Umbilical cord (tissue), 1 donor: ENCODE measurements at regions not wholly inside any gene's neighbourhood (a gene's known extent, or its start where the extent isn't known, plus 50 kb on each side); places are given as distances from the start of the nearest gene placed in this dataset.
A peak's percentile ranks its signal among the peaks of the same experiment; 100 is the strongest.

Experiments used
- DNase-seq: peaks from one replicate; pipeline ENCODE4 v3.0.0-alpha.2; 2015; ENCODE audit warnings: low spot score

- no peak for DNase-seq
These were observed 53.1 kb downstream of the ATXN3L start for GRCh38 chrX:13266641-13267345.

DNA sequence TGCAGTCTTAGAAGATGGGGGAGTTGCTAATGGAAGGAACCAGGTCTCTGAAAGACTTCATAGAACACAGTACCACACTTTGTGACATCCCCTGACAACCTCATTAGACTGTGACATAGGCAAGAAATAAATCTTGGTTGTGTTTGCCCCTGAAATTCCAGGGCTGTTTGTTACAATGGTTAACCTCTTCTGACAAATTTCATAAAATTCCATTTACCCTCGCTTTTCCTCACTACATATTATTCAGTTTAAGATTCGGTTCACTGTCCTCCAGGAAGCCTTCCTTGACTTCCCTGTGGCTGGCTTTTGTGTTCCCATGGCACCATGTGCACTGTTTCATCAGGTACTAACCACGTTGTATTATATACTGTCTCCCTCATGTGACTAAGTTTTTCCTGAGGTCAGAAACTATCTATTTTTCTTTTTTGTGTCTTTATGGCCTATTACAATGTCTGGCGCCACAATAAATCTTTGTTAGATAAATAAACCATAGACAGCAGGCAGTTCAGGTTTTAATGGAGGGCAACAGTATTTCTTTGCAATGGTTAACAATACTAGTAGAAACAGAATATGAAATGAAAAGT, 54.2 kb downstream of the ATXN3L start:
- DNase-seq, result no peak

- no peak for DNase-seq
These were observed 54.7 kb downstream of the ATXN3L start for GRCh38 chrX:13265111-13265510.

GRCh38 chrX:13263560-13264251, 56.1 kb downstream of the ATXN3L start:
- no peak for DNase-seq

- DNase-seq, result no peak
These were observed 58.5 kb downstream of the ATXN3L start for GRCh38 chrX:13261348-13261747.

DNA sequence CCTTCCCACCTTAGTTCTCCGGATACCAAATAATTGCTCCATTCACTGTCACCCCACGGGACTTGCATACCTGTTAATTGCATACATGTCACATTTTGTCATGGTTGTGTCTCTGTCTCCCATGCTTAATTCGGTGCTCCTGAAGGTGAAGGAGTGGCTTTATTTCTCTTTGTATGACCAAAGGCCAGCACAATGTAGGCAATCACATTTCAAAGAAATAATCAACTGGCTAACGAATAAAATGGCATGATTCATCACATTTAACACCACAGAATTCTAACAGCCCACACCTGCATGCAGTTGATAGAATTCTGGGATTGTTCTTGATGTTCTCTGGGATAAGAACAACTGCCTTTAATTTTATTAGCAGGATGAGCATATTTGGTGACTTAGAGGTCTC, 59.3 kb downstream of the ATXN3L start:
- DNase-seq, result no peak

GRCh38 chrX:13258725-13259124, 61.1 kb downstream of the ATXN3L start:
- DNase-seq, result no peak

DNA sequence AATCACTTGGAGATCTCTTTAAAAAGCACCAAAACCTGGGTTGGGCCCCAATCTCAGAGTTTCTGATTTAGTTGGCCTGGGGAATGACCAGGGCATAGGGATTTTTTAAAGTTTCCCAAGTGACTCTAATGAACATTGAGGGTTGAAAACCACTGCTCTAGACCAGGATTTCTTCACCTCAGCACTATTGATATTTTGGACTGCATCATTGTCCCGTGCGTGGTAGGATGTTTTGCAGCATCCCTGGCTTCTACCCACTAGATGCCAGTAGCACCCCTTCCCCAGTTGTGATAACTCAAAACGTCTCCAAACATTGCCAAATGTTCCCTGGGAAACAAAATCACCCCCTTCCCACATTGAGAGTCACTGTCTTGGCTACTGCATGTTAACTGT, 61.8 kb downstream of the ATXN3L start:
- no peak for DNase-seq

DNA sequence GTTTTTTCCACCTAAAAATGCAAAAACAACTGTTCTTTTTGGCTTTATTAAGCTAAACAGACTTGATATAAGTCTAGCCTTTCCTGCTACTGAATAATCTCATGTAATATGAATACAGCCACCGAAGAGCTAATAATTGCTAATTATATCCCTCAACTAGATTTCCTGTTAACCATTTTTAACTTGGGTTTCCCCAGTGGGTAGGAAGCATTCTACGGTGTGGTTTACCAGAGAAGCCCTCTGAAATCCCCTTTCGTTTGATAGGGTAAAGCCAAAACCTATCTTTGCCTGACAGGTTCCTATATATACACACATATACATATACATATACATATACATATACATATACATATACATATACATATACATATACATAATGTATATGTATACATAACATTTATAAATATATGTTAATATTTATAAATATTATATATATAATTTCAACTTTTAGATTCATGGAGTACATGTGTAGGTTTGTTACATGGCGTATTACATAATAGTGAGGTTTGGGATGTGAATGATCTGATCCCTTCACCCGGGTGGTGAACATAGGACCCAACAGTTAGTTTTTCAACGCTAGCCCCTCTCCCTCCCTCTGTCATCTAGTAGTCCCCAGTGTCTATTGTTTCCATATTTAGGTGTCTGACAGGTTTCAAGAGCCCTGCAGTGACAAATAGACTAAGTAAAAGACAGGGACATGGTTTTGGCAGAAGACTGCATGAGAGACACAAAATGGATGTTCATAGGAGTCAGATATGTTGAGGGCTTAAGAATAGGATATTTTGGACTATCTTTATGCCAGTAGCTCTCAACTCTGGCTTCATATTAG, 62.4 kb downstream of the ATXN3L start:
- no peak for DNase-seq

GRCh38 chrX:13256603-13257002, 63.2 kb downstream of the ATXN3L start:
- no peak for DNase-seq

- no peak for DNase-seq
These were observed 65.0 kb downstream of the ATXN3L start for GRCh38 chrX:13254870-13255269.

GRCh38 chrX:13254076-13254785, 65.6 kb downstream of the ATXN3L start:
- DNase-seq, result no peak

DNA sequence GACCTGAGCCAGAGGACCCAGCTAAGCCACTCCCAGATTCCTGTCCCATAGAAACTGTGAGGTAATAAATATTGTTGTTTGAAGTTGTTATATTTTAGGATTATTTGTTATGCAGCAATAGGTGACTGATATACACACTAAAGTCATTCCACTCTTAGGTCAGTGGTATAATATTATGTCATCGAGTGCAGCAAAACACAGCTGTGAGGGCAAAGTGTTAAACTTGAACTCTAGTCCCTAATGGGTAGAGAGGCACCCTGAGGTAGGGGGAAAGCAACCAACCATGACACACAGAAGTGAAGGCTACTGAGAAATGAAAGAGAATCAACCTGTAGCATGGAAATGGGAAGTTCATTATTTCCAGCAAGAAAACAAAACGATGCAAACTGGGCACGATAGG, 66.6 kb downstream of the ATXN3L start:
- DNase-seq, result no peak

GRCh38 chrX:13252726-13253125, 67.1 kb downstream of the ATXN3L start:
- no peak for DNase-seq

- DNase-seq, result peak; percentile 37
These were observed 68.8 kb downstream of the ATXN3L start for GRCh38 chrX:13250826-13251580.

DNA sequence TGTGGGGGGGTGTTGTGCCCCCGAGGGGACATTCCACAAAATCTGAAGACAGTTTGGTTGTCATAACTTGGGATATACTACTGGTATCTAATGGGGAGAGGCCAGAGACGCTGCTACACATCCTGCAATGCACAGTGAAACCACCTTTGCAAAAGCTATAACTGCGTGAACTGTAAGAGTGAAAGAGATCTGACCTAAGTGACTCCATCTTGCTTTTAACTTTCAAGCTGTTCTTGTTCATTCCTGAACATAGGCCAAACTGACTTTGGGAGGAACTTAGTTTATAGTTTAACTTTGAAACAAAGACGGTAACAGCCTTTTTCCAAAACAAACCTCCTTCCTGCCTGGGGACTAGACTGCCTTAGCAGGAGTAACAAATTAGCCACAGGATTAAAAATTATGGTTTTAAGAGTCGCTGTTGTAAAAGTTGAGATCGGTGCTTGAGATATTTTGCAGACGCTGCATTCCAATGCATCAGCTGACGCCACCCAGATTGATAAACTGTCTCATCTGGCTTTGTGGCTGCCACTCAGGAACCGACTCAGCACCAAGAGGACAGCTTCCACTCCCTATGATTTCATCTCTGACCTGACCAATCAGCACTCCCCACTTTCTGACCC, 70.9 kb downstream of the ATXN3L start:
- DNase-seq, result peak; percentile 18

- no peak for DNase-seq
These were observed 80.6 kb downstream of the ATXN3L start for GRCh38 chrX:13239272-13239671.

DNA sequence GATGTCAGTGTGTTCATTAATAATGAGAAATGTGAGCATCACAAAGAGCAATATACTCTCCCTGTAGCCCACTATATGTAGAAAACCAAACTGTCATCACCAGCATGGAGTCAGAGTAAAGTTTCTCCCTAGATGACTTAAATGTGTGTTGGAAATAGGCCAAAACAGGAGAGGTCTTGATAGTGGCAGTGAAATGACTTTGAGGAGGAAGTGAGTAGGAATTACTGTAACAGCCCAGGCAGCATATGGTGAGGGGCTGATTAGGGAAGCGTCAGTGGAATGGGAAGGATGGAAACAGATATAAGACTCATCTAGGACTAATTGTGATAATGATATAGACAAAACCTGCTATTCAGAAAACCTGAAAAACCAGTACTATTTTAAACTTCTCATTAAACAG, 83.9 kb downstream of the ATXN3L start:
- DNase-seq, result no peak

GRCh38 chrX:13232484-13232883, 87.4 kb downstream of the ATXN3L start:
- no peak for DNase-seq

- no peak for DNase-seq
These were observed 93.6 kb downstream of the ATXN3L start for GRCh38 chrX:13226214-13226613.
